GM19193 (cell line): ENCODE measurements at regions not wholly inside any gene's neighbourhood (a gene's known extent, or its start where the extent isn't known, plus 50 kb on each side); places are given as distances from the start of the nearest gene placed in this dataset.

Experiments used
- POLR2A ChIP-seq: IDR thresholded peaks from 4 replicates; pipeline ENCODE4 v1.6.1; 2011; ENCODE audit not compliant: insufficient read depth, insufficient read length; ENCODE audit errors: extremely low read depth

DNA sequence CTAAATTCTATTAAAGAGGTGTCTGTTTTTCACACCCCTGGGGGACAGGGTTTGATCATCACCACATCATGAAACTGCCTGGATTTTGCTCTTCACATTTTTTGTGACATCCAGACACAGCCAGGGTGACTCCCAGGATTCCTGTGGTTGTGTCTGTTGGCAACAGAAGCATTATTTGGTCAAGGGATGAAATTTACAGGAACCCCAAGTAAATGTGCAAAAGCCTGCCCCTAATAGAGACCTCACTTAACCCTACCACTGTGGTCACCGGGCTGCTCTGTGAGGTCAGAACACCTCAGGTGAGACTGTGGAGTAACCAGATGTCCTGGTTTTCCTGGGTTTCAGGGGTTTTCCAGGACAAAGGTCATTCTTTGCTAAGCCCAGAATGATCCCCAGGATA lies 103.8 kb downstream of the DAD1 start:
- TF ChIP-seq POLR2A, result no peak

DNA sequence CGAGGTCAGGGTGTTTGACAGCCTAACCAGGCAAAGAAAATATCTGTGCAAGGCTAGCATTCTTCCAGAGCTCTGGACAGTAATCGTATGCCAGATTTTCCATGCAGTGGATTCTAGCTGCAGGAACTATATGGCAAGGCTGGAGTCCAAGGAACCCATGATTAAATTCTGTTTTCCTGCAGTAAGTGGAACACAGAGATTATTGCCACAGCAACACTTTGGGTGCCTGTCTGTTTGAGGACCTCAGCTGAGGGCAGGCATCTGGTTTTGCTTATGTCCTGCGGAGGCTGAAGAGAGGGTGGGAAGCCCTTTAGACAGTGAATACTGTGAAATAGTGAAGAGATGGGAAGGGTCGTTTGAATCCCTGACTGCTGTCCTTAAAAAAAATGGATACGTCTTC lies 104.4 kb downstream of the DAD1 start:
- no peak for TF ChIP-seq POLR2A

DNA sequence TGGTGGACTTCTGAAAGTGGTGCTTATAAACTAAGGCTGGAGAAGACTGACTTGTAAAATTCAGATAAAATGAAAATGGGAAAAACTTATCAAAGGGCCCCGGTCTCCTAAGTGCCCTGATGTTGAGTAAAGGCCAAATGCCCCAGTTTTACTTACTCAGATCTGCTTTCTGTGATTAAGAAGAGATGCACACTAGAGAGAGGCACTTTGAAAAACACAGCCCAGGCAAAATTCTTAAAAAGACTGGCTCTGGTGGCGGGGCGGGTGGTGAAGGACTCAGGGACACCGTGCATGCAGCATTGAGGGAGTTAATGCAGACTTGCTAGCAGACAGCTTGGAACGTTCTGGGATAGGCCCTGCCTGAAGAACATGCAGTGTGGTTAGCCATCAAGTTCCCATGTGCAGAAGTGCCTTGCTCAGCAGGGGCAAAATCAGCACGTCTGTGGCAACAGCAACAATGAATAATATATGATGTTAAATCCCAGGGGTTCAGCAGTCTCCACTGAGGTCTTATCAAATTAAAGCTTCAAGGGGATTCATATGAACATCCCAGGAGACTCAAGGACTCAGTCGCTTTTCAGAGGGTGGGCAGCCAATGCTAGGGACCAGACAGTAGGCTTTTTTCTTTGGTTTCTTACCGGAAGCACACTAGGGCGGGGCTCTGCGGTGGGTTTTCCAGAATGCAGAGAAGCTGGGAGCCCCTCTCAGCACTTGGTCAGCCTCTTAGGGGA lies 105.0 kb downstream of the DAD1 start:
- TF ChIP-seq POLR2A, result peak; percentile 45

DNA sequence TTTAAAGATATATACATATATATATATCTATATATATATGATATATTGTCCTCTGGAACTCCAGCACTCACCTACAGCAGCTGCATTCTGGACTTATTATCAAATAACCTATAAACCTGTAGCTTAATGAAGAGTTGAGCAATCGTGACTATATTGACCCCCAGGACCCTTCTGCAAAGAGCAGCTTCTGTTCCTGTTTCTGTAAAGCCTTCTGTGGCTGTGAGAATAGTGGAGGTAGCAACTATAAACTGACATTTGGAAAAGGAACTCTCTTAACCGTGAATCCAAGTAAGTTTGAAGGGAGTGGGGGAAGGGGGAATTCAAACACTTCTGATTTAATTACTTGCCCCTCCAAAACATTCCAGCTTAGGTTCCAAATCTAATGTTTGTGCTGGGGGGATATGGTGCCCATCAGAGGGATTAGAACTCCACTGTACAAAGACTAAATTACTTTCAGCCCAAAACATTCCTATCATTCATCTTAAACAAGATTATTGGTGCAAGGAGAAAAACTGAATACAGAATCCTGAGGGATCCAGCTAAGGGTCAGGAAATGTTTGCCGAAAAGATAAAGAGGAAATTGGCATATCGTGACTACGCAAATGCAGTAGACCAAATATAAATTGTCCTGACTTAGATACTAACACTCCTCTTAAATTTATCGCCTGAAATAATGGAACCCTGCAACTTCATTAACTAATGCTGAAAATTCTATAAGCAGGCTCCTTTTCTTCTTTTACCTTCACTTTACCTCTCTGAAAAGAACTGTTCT lies 106.1 kb downstream of the DAD1 start:
- no peak for TF ChIP-seq POLR2A

DNA sequence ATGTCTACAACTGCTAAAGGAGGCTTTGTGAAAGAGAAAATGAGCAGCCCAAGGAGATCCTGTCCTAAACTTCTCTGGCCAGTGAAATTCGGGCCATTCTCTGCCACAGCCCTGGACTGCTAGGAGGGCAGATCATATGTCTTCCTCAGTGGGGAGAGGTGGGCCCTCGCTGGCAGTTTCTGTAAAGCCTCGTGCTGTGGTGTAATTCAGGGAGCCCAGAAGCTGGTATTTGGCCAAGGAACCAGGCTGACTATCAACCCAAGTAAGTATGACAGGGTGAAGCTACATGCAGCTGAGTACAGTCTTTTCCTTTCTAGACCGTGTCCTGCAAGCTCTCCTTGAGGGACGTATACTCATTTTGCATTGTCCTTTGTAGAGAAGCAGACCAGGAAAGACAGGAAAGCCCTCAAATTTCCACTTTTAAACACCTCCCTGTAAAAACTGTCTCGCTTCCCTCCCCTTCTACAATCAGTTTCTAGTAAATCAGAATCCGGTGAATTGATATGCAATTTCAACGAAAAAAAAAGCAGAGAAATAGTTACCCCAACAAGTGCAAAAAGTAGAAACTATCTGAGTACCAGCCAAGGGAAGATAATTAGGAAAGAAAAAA lies 106.8 kb downstream of the DAD1 start:
- peak; percentile 49 for TF ChIP-seq POLR2A

GRCh38 chr14:22481546-22481945 lies 107.5 kb downstream of the DAD1 start:
- TF ChIP-seq POLR2A, result no peak

- peak; percentile 32 for TF ChIP-seq POLR2A
Observed at GRCh38 chr14:22479776-22480464, 109.1 kb downstream of the DAD1 start.

GRCh38 chr14:22479132-22479531 lies 109.9 kb downstream of the DAD1 start:
- no peak for TF ChIP-seq POLR2A

- TF ChIP-seq POLR2A, result no peak
Observed at GRCh38 chr14:22478670-22479069, 110.4 kb downstream of the DAD1 start.

- no peak for TF ChIP-seq POLR2A
Observed at GRCh38 chr14:22478247-22478646, 110.8 kb downstream of the DAD1 start.

DNA sequence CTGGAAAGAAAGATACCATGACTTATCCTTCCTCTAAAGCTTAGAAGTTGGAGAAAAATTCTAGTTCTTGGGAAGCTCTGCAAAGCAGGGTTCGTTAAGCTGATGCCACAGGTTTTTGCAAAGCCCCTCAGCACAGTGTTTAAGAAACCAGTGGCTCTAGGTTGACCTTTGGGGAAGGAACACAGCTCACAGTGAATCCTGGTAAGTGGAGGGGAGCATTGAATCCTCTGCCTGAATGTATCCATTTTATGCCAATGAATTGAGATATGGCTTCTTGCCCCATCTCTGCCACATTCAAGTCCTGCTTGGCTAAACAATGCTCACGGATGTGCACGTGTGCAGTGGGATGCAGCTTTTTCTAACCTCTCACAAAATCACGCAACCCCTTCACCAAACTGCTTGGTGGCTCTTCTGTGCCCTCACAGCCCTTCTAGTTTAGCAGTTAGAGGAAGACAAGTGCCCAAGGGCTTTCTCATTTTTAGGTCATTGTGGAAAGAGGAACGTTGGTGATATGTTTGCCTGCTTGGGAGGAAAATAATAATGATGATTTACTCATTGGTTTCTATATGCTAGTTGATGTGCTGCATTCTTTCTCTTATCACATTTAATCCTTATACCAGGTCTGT lies 111.3 kb downstream of the DAD1 start:
- no peak for TF ChIP-seq POLR2A

DNA sequence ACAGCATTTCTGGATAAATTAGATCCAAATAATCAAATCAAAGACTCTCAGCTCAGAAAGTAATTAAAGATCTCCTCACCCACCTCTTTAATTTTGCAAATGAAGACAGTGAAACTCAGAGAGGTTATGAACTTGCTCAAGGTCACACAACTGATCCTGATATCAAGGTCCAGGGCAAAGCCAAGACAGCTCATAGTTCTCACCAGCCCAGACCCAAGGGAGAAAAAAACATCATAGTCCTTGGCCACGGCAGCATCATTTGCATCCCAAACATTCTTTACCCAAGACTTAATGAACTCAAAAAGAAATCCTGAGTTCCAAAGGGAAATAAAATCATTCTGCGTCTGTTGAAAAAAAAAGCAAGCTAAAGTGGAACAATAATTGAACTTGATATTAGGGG lies 112.1 kb downstream of the DAD1 start:
- TF ChIP-seq POLR2A, result no peak

- no peak for TF ChIP-seq POLR2A
Observed at GRCh38 chr14:22476005-22476751, 112.8 kb downstream of the DAD1 start.

DNA sequence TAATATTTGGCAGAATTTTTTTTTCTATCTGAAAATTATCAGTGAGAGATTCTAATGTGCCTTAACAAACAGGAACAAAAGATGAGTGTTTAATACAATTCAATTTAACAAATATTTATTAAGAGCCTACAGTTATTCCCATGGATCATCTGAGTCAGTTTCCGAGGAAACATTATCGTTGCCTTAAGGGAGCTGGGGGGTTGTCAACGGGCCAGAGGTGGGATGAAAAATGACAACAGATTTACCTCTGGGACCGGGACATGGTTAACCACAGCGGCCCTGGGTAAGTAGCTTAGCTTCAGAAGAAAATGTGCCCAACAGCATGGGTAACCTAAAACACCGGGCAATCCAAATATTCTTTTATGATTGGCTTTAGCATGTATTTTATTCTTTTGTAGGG lies 113.6 kb downstream of the DAD1 start:
- TF ChIP-seq POLR2A, result no peak
